GM21423 (cell line): ENCODE measurements at regions not wholly inside any gene's neighbourhood (a gene's known extent, or its start where the extent isn't known, plus 50 kb on each side); places are given as distances from the start of the nearest gene placed in this dataset.

Experiments
- ATAC-seq: cut with Tn5 transposase; IDR thresholded peaks from one replicate; pipeline ENCODE4 v1.9.1; 2021; ENCODE audit warnings: mild to moderate bottlenecking, moderate library complexity; ENCODE audit not compliant: unreplicated experiment

GRCh38 chr18:40864846-40865245 is 1090.2 kb upstream of the PIK3C3 start:
- ATAC-seq, result no peak

DNA sequence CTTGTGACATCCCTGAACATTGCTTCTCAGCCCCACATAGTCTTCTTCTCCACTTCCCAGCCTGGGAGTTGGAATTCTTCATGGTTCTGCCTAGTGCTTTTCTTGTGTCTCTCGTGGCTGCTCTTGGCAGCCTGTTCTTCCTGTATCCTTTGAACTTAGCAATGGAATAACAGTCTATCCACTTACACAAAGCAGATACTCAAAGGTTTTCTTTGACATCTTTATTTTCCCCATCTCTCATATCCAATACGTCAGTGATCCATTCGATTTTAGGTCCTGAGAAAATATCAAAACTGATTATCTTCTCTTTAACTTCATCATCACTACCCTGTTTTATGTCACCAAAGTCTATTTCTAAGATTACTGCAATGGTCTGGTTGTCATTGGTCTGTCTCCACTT is 1091.2 kb upstream of the PIK3C3 start:
- no peak for ATAC-seq

GRCh38 chr18:40860189-40860588 is 1094.8 kb upstream of the PIK3C3 start:
- no peak for ATAC-seq

DNA sequence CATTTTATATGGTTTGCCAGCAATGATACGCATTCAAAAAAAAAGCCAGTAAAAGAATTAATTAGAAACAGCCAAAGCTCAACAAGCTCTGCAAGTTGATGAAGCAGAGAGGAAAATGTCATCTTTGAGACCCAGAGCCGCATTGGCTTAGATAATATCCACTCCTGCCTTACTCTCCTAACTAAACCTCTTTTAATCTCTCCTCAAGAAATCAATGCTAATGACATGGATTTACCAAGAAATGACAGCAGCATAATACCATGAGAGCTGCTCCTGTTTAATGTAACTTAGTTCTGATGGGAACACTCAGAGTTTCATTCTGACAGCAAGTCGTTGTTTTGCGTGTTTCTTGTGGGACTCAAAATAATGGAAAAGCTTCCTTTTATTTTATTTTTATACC is 1099.4 kb upstream of the PIK3C3 start:
- no peak for ATAC-seq

DNA sequence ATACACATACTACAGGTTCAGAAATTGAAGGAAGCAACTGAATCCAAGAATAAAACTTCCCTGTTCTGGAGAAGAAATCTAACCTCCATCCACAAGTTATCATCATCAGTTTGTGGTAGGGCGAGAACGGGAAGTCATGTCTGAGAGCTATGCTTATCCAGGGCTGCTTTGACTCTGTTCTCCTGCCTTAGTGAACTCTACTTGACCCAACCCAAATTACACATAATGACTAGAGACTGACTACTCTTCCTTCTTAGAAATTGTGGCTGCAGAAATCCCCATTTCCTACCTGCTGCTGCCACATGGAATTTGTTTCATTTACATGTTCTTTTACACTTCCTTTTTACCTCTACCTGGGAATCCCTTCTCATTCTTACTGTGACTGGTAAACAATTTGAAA is 1102.6 kb upstream of the PIK3C3 start:
- ATAC-seq, result no peak

- ATAC-seq, result no peak
Measured at GRCh38 chr18:40851014-40851429, 1104.0 kb upstream of the PIK3C3 start.

- ATAC-seq, result no peak
Measured at GRCh38 chr18:40849886-40850285, 1105.1 kb upstream of the PIK3C3 start.

GRCh38 chr18:40841467-40841866 is 1113.6 kb upstream of the PIK3C3 start:
- no peak for ATAC-seq

DNA sequence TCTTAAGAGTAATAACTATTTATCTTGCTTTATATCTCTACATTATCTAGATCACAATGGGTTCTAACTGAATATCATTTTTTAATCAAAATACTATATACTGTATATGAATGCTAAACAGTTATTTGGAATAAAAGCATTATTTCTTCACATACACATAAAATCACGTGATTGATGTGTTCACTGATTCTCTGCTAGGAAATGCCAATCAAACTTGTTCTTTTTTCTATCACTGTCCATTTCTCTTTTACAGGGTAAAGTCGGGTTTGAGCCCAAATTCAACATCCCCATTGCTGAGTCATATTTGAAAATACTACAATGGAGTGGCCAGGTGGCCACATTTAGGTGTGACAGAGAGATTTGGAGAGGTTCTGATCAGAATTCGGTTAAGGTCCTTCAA is 1114.0 kb upstream of the PIK3C3 start:
- no peak for ATAC-seq

- ATAC-seq, result no peak
Measured at GRCh38 chr18:40832362-40832761, 1122.7 kb upstream of the PIK3C3 start.

GRCh38 chr18:40824291-40824690 is 1130.7 kb upstream of the PIK3C3 start:
- no peak for ATAC-seq

DNA sequence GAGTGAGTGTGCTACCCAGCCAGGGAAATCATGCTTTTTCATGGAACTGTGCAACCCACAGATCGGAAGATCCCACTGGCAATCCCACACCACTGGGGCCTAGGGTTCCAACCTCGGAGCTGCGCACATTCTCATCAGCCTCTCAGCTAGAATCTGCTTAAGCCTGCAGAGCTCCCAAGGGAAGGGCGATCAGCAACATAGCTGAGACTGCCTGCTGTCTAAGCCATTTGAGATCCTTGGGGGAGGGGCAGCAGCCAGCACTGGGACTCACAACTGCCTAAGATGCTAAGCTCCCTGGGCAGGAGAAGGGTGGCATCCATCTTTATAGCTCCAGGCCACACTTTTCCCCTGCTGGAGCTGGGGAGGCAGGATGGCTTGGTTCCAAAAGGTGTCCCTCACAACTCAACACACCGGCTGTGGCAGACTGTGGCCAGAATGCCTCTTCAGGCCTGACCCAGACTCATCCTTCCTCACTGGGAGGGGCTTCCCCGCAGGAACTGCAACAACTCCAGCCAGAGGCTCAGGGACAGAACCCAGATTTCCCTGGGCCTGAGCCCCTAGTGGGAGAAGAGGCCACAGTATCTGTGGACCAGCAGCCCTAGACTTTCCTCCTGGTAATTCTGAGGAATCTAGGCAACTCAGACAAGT is 1133.3 kb upstream of the PIK3C3 start:
- ATAC-seq, result no peak

GRCh38 chr18:40812981-40813515 is 1142.0 kb upstream of the PIK3C3 start:
- no peak for ATAC-seq

DNA sequence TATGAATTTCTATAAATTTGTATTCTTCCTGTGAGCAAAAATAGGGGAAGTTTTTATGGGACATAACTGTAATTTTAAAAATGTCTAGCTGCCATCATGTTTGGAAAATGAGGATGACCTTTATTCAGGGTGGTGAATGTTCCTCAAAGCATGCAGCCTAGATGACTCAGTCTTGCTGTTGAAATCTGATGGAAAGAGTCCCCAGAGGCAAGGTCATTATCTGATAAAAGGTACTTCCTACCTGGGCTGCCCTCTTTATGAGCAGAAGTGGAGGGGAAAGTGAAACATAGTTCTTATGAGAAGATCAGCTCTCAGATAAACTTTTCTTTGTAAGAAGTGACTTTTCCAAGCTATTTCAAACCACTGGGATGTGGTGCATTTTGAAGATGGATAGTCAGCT is 1144.7 kb upstream of the PIK3C3 start:
- no peak for ATAC-seq

- ATAC-seq, result no peak
Measured at GRCh38 chr18:40789286-40789685, 1165.7 kb upstream of the PIK3C3 start.

GRCh38 chr18:40782453-40783130 is 1172.4 kb upstream of the PIK3C3 start:
- no peak for ATAC-seq

DNA sequence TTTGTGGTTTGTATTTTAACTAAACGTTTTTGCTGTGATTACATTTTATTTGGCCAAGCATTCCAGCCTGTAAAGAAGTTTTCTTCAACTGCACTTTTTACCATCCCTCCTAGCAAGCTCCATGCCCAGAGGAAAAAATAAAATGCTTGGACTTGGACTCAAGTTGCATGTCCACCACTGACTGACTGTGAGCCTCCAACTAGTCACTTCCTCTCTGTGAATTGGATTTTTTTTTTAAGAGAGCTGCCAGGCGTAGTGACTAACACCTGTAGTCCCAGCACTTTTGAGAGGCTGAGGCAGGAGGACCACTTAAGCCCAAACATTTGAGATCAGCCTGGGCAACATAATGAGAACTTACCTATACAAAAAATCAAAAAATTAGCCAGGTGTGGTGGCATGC is 1185.2 kb upstream of the PIK3C3 start:
- ATAC-seq, result no peak

GRCh38 chr18:40760251-40760650 is 1194.8 kb upstream of the PIK3C3 start:
- ATAC-seq, result no peak

GRCh38 chr18:40754477-40754876 is 1200.6 kb upstream of the PIK3C3 start:
- ATAC-seq, result no peak

DNA sequence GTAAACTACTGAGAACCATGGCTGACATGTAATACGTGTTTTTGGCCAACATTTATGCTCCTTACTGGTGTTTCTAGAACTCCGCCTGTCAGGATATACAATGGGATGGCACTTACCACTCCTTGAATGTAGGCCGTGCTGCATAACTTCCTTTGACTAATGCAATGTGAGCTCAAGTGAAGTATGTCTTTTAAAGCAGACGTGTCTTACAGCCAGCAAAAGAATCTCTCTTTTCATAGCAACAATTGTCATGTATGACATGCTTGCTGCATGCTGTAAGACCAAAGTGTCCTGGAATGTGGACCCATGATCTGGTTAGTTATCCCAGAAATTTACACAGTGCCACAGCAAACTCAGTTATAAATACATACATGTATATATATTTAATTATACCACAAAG is 1202.7 kb upstream of the PIK3C3 start:
- no peak for ATAC-seq

DNA sequence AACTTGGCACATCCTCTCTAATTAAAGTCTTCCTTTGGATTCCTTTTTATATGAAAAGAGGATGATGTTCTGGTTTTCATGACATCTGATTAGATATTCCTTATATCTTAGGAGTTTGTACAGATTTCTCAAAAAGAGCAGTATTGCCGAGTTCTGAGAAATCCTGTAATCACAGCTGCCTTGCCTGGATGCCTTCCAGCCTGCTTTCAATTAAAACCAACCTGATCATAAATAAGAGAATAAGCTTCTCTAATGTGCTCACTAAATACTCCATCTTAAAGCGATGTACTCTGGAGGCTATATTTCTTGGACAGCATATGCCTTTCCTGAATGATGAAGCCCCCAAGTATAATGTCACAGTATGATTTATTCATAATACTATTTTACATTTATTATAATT is 1203.8 kb upstream of the PIK3C3 start:
- no peak for ATAC-seq

DNA sequence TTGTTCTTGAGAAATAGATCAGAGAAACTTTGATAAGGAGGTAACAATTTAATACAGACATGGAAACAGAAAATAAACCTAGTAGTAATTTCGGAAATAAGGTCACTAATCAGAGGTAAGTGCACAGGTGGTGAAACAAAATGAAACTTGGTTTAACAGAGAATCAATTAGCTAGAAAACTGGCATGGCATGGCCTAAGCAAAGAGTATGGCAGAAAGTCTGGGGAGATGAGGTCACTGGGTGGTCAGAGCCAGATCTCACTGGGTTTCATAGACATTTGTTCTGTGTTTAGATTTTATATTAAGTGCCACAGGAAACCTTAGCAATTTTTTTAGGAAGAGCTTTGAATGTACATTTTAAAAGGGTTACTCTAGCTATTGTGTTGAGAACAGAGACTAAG is 1216.0 kb upstream of the PIK3C3 start:
- no peak for ATAC-seq
